ENCODE measurements at regions not wholly inside any gene's neighbourhood (a gene's known extent, or its start where the extent isn't known, plus 50 kb on each side); places are given as distances from the start of the nearest gene placed in this dataset.

- Histone ChIP-seq H3K27me3 (no peaks in the 10 kb centered on the region), H3K36me3 (ENCODE audit: low read depth, missing control alignments) (no peaks in the 10 kb centered on the region), H3K4me3 (no peak overlapping the region), H3K4me1 (peaks cover 3% of the 10 kb centered on the region), H3K27ac (no peak overlapping the region), H3K9me3 (no peaks in the 10 kb centered on the region)
- intact Hi-C loops (cut with DNase I; ENCODE audit: low total_unique reads): no loop called here
- TF ChIP-seq POLR2A (IDR thresholded peaks at IDR 0.05) (no peak), CTCF (IDR thresholded peaks at IDR 0.05) (no peak)
- no peak for DNase-seq
Observed at GRCh38 chr2:21217442-21217841, 93.7 kb downstream of the TDRD15 start.

DNA sequence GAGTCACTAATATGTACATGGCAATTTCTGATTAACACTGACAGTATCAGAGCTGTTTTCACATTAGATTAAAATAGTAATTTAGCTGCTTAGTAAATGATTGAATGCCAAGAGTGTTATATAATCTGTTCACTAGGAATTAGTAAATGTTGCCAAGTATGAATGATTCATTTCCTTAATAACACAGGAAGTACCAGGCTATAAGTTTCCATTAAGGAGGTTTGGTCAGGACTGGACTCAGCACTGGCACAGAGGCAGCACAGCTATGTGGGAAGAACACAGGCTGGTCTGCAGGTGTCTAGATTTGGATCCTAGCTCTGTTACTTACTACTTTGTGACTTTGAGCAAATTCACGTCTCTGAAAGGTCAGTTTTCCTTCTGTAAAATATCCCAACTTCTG lies 97.2 kb downstream of the TDRD15 start:
- H3K4me3 ChIP-seq: no peak overlapping the region
- 68 to 71% methylated on average over 1 of the region's 1 CpG for WGBS, 2 donors
- no peaks in the 10 kb centered on the region for H3K4me1 ChIP-seq
- H3K9me3 ChIP-seq: no peaks in the 10 kb centered on the region
- DNase-seq: no peak
- H3K36me3 ChIP-seq (ENCODE audit: low read depth, missing control alignments): no peaks in the 10 kb centered on the region
- intact Hi-C loops (cut with DNase I; ENCODE audit: low total_unique reads): no loop called here
- no peaks in the 10 kb centered on the region for H3K27me3 ChIP-seq
- TF ChIP-seq POLR2A (IDR thresholded peaks at IDR 0.05): no peak
- no peak for TF ChIP-seq CTCF (IDR thresholded peaks at IDR 0.05)
- no peak overlapping the region for H3K27ac ChIP-seq

GRCh38 chr2:21223618-21224017 lies 99.8 kb downstream of the TDRD15 start:
- no peak overlapping the region for H3K27ac ChIP-seq
- intact Hi-C loops (cut with DNase I; ENCODE audit: low total_unique reads): no loop called here
- H3K9me3 ChIP-seq: no peaks in the 10 kb centered on the region
- 88 to 93% methylated on average over 5 of the region's 5 CpGs for WGBS, 2 donors
- no peak overlapping the region for H3K4me3 ChIP-seq
- H3K36me3 ChIP-seq (ENCODE audit: low read depth, missing control alignments): no peaks in the 10 kb centered on the region
- TF ChIP-seq POLR2A (IDR thresholded peaks at IDR 0.05): no peak
- TF ChIP-seq CTCF (IDR thresholded peaks at IDR 0.05): no peak
- no peak for DNase-seq
- no peaks in the 10 kb centered on the region for H3K4me1 ChIP-seq
- H3K27me3 ChIP-seq: no peaks in the 10 kb centered on the region

DNA sequence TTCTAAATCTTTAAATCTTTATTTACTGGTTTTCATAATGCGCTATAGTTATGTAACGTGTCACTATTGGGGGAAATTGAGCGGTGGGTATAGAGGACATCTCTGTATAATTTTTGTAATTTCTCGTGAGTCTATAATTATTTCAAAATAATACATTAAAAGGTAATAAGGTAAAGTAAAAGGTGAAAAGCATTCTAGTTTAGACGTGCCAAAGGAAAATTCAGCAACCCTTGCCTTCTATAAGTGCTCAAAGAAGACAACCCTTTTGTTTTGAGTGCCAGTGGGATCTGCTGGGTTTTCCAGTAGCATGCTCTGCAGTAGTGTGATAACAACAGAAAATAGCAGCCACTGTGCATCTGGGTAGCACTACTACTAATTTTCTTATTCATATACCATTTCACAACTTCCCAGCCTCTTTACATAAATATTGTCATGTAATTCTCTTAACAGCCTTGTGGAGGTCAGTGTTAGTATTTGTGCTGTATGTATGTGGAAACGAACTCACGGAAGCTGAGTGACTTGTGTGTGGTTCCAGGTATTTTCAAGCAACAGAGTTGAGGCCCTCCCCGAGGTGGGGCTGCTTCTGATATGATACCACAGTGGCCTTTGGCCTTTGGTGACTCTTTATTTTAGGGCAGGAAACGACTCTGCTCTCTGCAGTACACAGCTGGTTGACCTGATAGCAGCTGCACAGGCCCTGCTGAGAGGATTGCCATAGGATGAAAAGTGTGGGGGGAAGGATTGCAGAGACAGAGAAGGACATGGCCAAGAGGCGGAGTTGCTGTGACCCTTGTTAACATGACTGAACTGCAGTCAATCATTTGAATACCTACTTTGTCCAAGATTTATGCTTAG lies 104.5 kb downstream of the TDRD15 start:
- no peak overlapping the region for H3K27ac ChIP-seq
- no peak for DNase-seq

More for the DNA sequence above, 104.5 kb downstream of the TDRD15 start:
- no peaks in the 10 kb centered on the region for H3K27me3 ChIP-seq
- H3K4me1 ChIP-seq: peaks cover 5% of the 10 kb centered on the region
- intact Hi-C loops (cut with DNase I; ENCODE audit: low total_unique reads): no loop called here
- 80 to 84% methylated on average over 10 of the region's 10 CpGs for WGBS, 2 donors
- TF ChIP-seq CTCF (IDR thresholded peaks at IDR 0.05) (no peak), POLR2A (IDR thresholded peaks at IDR 0.05) (no peak)
- H3K4me3 ChIP-seq: no peak overlapping the region
- no peaks in the 10 kb centered on the region for H3K9me3 ChIP-seq
- no peaks in the 10 kb centered on the region for H3K36me3 ChIP-seq (ENCODE audit: low read depth, missing control alignments)

Data from testis (tissue), 2 donors.